Subcutaneous abdominal adipose tissue (tissue), 5 donors: ENCODE measurements at regions not wholly inside any gene's neighbourhood (a gene's known extent, or its start where the extent isn't known, plus 50 kb on each side); places are given as distances from the start of the nearest gene placed in this dataset.
"Not testable (repeated sequence)": the region's sequence is repeated elsewhere in the genome, so short reads cannot be mapped to it uniquely, and the experiment has no call there.

ENCODE experiments used
- H3K27ac ChIP-seq: one replicate; pipeline ENCODE4 v1.7.0; 2013; ENCODE audit warnings: low read depth, mild to moderate bottlenecking, inconsistent platforms, low read length, moderate library complexity
- H3K27me3 ChIP-seq, 5 donors: one replicate each; pipeline ENCODE4 v1.7.0; 2013; ENCODE audit warnings: low read length in 5 of 5, inconsistent platforms in 1 of 5; ENCODE audit not compliant: control insufficient read depth in 5 of 5, insufficient read depth in 4 of 5
- H3K36me3 ChIP-seq, 5 donors: one replicate each; pipeline ENCODE4 v1.7.0; 2013; ENCODE audit warnings: low read length in 5 of 5; ENCODE audit not compliant: control insufficient read depth in 5 of 5, insufficient read depth in 5 of 5
- H3K4me1 ChIP-seq, 5 donors: one replicate each; pipeline ENCODE4 v1.7.0; 2013; ENCODE audit warnings: low read length in 5 of 5, mild to moderate bottlenecking in 3 of 5, moderate library complexity in 1 of 5; ENCODE audit not compliant: control insufficient read depth in 5 of 5, insufficient read depth in 5 of 5
- H3K4me3 ChIP-seq, 5 donors: one replicate each; pipeline ENCODE4 v1.7.0; 2013; ENCODE audit warnings: low read length in 5 of 5, low read depth in 1 of 5
- H3K9ac ChIP-seq, 5 donors: one replicate each; pipeline ENCODE4 v1.7.0; 2013; ENCODE audit warnings: low read length in 5 of 5, mild to moderate bottlenecking in 4 of 5, moderate library complexity in 3 of 5
- H3K9me3 ChIP-seq, 5 donors: one replicate each; pipeline ENCODE4 v1.7.0; 2013; ENCODE audit warnings: low read length in 5 of 5; ENCODE audit not compliant: control insufficient read depth in 5 of 5
- donor health status: healthy.
- donor health status: healthy.
- donor health status: healthy.
- donor health status: healthy.
- donor health status: healthy.

- not testable (repeated sequence) for H3K4me3 ChIP-seq, H3K9ac ChIP-seq, H3K9me3 ChIP-seq, H3K36me3 ChIP-seq, H3K4me1 ChIP-seq, H3K27me3 ChIP-seq, H3K27ac ChIP-seq
Observed at GRCh38 chr6:76744151-76744720, 671.8 kb upstream of the IMPG1 start.

GRCh38 chr6:76742919-76743318 is 670.5 kb upstream of the IMPG1 start:
- Histone ChIP-seq H3K9ac (no peak overlapping the region), H3K4me3 (no peak overlapping the region), H3K27ac (no peak overlapping the region), H3K36me3 (no peaks in the 10 kb centered on the region), H3K9me3 (peaks cover 0 to 3% (median 0%) of the 10 kb centered on the region in 5 donors), H3K4me1 (no peaks in the 10 kb centered on the region), H3K27me3 (no peaks in the 10 kb centered on the region)

GRCh38 chr6:76719449-76719848 is 647.0 kb upstream of the IMPG1 start:
- Histone ChIP-seq H3K4me1 (no peaks in the 10 kb centered on the region), H3K27me3 (no peaks in the 10 kb centered on the region), H3K9me3 (no peaks in the 10 kb centered on the region), H3K27ac (no peak overlapping the region), H3K36me3 (no peaks in the 10 kb centered on the region), H3K9ac (no peak overlapping the region), H3K4me3 (no peak overlapping the region)

- Histone ChIP-seq H3K9ac (no peak overlapping the region), H3K4me3 (no peak overlapping the region), H3K27me3 (no peaks in the 10 kb centered on the region), H3K4me1 (peaks cover 0 to 7% (median 0%) of the 10 kb centered on the region in 5 donors), H3K27ac (no peak overlapping the region), H3K9me3 (no peaks in the 10 kb centered on the region), H3K36me3 (no peaks in the 10 kb centered on the region)
Observed at GRCh38 chr6:76708641-76709331, 636.3 kb upstream of the IMPG1 start.

- no peak overlapping the region for H3K4me3 ChIP-seq
- H3K27ac ChIP-seq: no peak overlapping the region
- no peaks in the 10 kb centered on the region for H3K9me3 ChIP-seq
- H3K27me3 ChIP-seq: no peaks in the 10 kb centered on the region
- H3K36me3 ChIP-seq: no peaks in the 10 kb centered on the region
- peaks cover 0 to 7% (median 0%) of the 10 kb centered on the region in 5 donors for H3K4me1 ChIP-seq
- no peak overlapping the region for H3K9ac ChIP-seq
Observed at GRCh38 chr6:76707630-76708029, 635.2 kb upstream of the IMPG1 start.

- no peak overlapping the region for H3K9ac ChIP-seq
- no peak overlapping the region for H3K4me3 ChIP-seq
- H3K36me3 ChIP-seq: no peaks in the 10 kb centered on the region
- no peaks in the 10 kb centered on the region for H3K27me3 ChIP-seq
- no peak overlapping the region for H3K27ac ChIP-seq
- H3K9me3 ChIP-seq: no peaks in the 10 kb centered on the region
- H3K4me1 ChIP-seq: peaks cover 0 to 7% (median 0%) of the 10 kb centered on the region in 5 donors
Observed at GRCh38 chr6:76706631-76707030, 634.2 kb upstream of the IMPG1 start.

GRCh38 chr6:76706086-76706485 is 633.6 kb upstream of the IMPG1 start:
- no peaks in the 10 kb centered on the region for H3K27me3 ChIP-seq
- H3K4me1 ChIP-seq: peaks cover 0 to 7% (median 0%) of the 10 kb centered on the region in 5 donors
- H3K4me3 ChIP-seq: no peak overlapping the region
- H3K9me3 ChIP-seq: no peaks in the 10 kb centered on the region
- H3K9ac ChIP-seq: no peak overlapping the region
- H3K36me3 ChIP-seq: no peaks in the 10 kb centered on the region
- no peak overlapping the region for H3K27ac ChIP-seq

- Histone ChIP-seq H3K27me3 (no peaks in the 10 kb centered on the region), H3K4me1 (peaks cover 0 to 7% (median 0%) of the 10 kb centered on the region in 5 donors), H3K4me3 (no peak overlapping the region)
Observed at GRCh38 chr6:76703786-76704185, 631.3 kb upstream of the IMPG1 start.

GRCh38 chr6:76703285-76703684 is 630.8 kb upstream of the IMPG1 start:
- Histone ChIP-seq H3K4me1 (peaks cover 0 to 7% (median 0%) of the 10 kb centered on the region in 5 donors), H3K27me3 (no peaks in the 10 kb centered on the region), H3K4me3 (no peak overlapping the region), H3K36me3 (no peaks in the 10 kb centered on the region), H3K9me3 (no peaks in the 10 kb centered on the region), H3K9ac (no peak overlapping the region), H3K27ac (no peak overlapping the region)

More at GRCh38 chr6:76703786-76704185, 631.3 kb upstream of the IMPG1 start:
- H3K9ac ChIP-seq: no peak overlapping the region
- H3K27ac ChIP-seq: no peak overlapping the region
- H3K36me3 ChIP-seq: no peaks in the 10 kb centered on the region
- no peaks in the 10 kb centered on the region for H3K9me3 ChIP-seq

GRCh38 chr6:76702187-76702586 is 629.7 kb upstream of the IMPG1 start:
- Histone ChIP-seq H3K27ac (no peak overlapping the region), H3K9ac (no peak overlapping the region), H3K4me3 (no peak overlapping the region), H3K4me1 (peaks cover 0 to 10% (median under 1%) of the 10 kb centered on the region in 5 donors), H3K27me3 (no peaks in the 10 kb centered on the region), H3K9me3 (no peaks in the 10 kb centered on the region), H3K36me3 (no peaks in the 10 kb centered on the region)
